Activated CD4-positive, alpha-beta T cell treated with anti-CD3 and anti-CD28 coated beads, Interleukin-2, amount 10 ng/mL, durations not matched to agents 7 days and 5 days (primary cell): ENCODE measurements at regions not wholly inside any gene's neighbourhood (a gene's known extent, or its start where the extent isn't known, plus 50 kb on each side); places are given as distances from the start of the nearest gene placed in this dataset.

Experiments used
- CTCF ChIA-PET: fragments of 350-600 bp; sonication (Branson Sonifier 250); formaldehyde crosslinking; loops from one replicate; lab custom pipeline; 2021; ENCODE audit warnings: antibody characterized with exemption; lab: Charles Lee
- POLR2A ChIA-PET: fragments of 350-600 bp; sonication (Branson Sonifier 250); formaldehyde crosslinking; loops from one replicate; lab custom pipeline; 2021; ENCODE audit warnings: antibody characterized with exemption; lab: Charles Lee
- DNase-seq: peaks from one replicate; pipeline ENCODE4 v3.0.0-alpha.2; 2020
- H3K27ac Mint-ChIP-seq: one replicate; pipeline ENCODE4 v1.8.0; 2021; ENCODE audit warnings: mild to moderate bottlenecking, moderate library complexity, mixed read lengths
- H3K27me3 Mint-ChIP-seq: one replicate; pipeline ENCODE4 v1.8.0; 2021; ENCODE audit warnings: mixed read lengths
- H3K36me3 Mint-ChIP-seq: one replicate; pipeline ENCODE4 v1.8.0; 2021; ENCODE audit warnings: low read depth, mixed read lengths
- H3K4me1 Mint-ChIP-seq: one replicate; pipeline ENCODE4 v1.8.0; 2021; ENCODE audit warnings: mixed read lengths
- H3K4me3 Mint-ChIP-seq: one replicate; pipeline ENCODE4 v1.8.0; 2021; ENCODE audit warnings: mild to moderate bottlenecking, moderate library complexity, mixed read lengths
- H3K9me3 Mint-ChIP-seq: one replicate; pipeline ENCODE4 v1.8.0; 2021; ENCODE audit warnings: mixed read lengths

DNA sequence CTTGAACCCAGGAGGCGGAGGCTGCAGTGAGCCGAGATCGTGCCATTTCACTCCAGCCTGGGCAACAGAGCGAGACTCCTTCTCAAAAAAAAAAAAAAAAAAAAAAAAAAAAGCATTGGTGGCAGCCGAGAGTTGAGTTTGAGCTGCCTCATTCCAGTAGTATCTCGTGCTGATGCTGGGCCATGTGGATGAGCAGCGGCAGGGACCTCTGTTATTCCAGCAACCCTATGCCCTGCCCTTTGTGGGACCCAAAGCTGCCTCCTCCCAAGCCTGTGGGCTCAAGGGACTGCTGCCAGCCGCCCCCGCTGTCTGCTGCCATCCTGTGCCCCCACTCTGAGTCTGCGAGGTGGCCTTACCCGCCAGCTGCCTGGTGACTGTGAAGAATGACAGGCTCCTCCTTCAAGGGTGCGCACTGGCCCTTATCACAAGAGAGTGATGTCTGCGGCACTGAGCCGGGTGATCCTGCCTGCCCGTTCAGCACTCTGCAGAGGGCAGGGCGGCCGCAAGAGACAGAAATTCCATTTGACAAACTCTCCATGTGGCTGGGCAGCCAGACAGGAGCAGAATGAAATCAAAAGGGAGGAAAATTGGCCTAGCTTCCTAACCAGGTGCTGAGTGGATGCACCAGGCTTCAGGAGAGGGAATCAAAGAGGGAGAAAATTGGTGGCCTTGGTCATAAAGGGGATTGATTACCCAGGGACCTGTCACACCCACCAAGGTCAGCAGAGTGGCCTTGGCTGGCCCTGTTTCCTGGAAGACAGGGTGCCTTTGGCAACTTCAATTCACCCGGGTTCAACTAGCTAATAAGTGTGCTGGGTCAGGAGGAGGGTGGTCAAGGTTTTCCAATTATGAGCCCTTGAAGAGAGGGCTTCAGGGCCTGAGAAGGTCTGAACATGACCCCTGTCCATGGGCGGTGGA lies 65.3 kb upstream of the ZMIZ1 start:
- CTCF ChIA-PET = interaction anchor here (1.5 to 2.2 kb wide), 2 partner anchors 11 to 19 kb away, joined by 3 to 6 read pairs; no protein-coding TSS in a partner anchor

DNA sequence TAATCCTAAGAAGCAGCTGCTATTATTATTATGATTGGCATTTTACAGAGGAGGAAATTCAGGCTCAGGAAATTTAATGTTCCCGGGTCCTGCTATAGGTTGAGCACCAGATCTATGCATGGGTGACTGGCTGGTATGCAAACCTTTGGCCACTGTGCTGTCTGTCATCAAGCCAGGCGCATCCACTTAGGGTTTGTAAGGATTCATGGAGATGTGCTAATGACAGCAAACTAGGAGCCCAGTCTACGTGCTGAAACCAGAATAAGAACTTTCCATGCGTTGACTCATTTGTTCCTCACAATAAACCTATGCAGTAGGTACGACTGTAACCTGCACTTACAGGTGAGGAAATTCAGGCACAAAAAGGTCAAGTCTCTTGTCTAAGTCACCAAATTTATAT lies 64.5 kb upstream of the ZMIZ1 start:
- no peaks in the 10 kb centered on the region for H3K36me3 Mint-ChIP-seq
- DNase-seq = no peak
- H3K9me3 Mint-ChIP-seq = no peaks in the 10 kb centered on the region
- H3K27ac Mint-ChIP-seq = no peak overlapping the region
- no peak overlapping the region for H3K4me3 Mint-ChIP-seq
- H3K4me1 Mint-ChIP-seq = peaks cover 8% of the 10 kb centered on the region
- CTCF ChIA-PET = interaction anchor here (1.5 to 2.2 kb wide), 2 partner anchors 11 to 18 kb away, joined by 3 to 6 read pairs; no protein-coding TSS in a partner anchor
- POLR2A ChIA-PET = no interaction called here
- peaks cover 3% of the 10 kb centered on the region for H3K27me3 Mint-ChIP-seq

More for the DNA sequence above, 65.3 kb upstream of the ZMIZ1 start:
- no peak overlapping the region for H3K27ac Mint-ChIP-seq
- no peak overlapping the region for H3K4me3 Mint-ChIP-seq
- H3K9me3 Mint-ChIP-seq = no peaks in the 10 kb centered on the region
- no peak for DNase-seq
- H3K4me1 Mint-ChIP-seq = peaks cover 8% of the 10 kb centered on the region
- POLR2A ChIA-PET = no interaction called here
- no peaks in the 10 kb centered on the region for H3K36me3 Mint-ChIP-seq
- H3K27me3 Mint-ChIP-seq = peaks cover 3% of the 10 kb centered on the region

DNA sequence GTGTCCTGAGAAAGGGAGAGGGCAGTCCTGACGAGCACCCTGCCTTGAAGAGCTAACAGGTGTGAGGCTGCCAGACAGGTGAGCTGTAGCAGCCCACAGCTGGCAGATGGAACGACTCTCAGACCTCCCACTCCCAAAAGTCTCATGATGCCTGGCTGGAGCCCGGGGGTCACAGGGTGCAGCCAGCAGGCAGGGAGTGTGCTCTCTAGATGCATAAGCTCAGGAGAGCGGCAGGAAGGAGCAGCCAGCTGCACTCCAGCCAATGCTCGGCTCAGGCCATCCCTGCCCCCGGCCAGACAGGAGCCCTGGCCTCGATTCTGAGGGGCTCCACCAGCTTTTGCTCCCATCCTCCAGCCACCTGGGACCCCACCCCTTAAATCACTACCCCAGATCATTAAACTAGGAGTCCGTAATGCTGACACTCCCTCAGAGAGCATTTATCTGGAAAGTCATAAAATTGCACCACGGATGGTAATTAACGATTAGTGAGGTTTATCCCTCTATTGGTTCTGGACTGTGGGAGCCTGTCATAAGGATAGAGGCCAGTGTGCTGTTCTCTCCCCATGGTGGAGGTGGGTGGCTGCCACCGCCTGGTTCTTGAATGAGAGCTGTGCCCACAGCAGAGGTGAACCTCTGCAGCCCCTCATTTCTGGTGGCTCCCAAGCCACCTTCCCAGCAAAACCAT lies 63.5 kb upstream of the ZMIZ1 start:
- no peak for DNase-seq
- ChIA-PET CTCF (interaction anchor here (1.5 to 2.2 kb wide), 2 partner anchors 10 to 17 kb away, joined by 3 to 6 read pairs; no protein-coding TSS in a partner anchor), POLR2A (no interaction called here)
- H3K27me3 Mint-ChIP-seq = peaks cover 3% of the 10 kb centered on the region
- no peak overlapping the region for H3K27ac Mint-ChIP-seq
- no peaks in the 10 kb centered on the region for H3K36me3 Mint-ChIP-seq
- H3K4me3 Mint-ChIP-seq = no peak overlapping the region
- no peaks in the 10 kb centered on the region for H3K9me3 Mint-ChIP-seq
- H3K4me1 Mint-ChIP-seq = peaks cover 8% of the 10 kb centered on the region

- Mint-ChIP-seq H3K27ac (no peak overlapping the region), H3K27me3 (no peaks in the 10 kb centered on the region), H3K36me3 (no peaks in the 10 kb centered on the region), H3K4me1 (no peaks in the 10 kb centered on the region), H3K4me3 (no peak overlapping the region), H3K9me3 (no peaks in the 10 kb centered on the region)
- CTCF ChIA-PET = no interaction called here
- no peak for DNase-seq
- POLR2A ChIA-PET = no interaction called here
These were observed 61.7 kb upstream of the ZMIZ1 start for GRCh38 chr10:79007018-79007417.

DNA sequence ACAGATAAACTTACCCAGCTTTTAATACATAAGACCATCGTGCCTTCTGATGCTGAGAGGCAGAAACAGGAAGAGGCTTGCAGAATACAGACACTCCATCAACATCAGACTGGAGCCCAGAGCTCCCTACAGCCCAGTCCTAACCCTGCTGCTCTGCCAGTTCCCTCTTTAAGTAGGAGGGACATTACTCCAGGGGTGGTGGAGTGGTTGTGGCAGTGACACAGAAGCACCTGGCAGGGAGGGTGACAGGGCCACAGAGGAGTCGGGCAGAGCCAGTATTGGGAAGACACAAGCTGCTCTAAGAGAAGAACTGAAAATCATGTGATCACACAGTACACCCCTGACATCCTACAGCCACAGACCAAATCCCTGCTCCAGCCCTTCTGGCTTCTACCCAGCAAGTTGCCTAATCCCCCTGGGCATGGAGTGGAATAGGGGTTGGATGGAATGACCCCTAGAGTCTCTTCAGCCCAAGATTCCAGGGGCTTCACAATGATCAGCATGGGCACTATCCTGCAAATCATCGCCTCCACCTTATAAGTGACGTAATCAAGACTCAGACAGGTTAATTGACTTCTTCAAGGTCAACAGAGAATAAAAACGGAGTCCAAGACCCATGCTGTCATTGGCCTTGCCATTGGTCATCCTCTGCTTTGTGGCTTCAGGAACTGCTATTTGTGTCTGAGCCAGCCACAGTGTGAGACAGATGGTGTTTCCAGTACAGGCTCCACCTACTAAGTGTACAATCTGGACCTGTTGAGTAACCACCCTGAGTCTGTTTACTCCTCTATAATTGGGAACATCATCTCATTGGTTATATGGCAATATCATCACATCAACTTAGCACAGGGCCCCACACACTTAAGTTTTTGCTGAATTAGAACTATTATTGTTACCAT lies 61.1 kb upstream of the ZMIZ1 start:
- Mint-ChIP-seq H3K4me3 (no peak overlapping the region), H3K9me3 (no peaks in the 10 kb centered on the region), H3K27me3 (no peaks in the 10 kb centered on the region), H3K27ac (no peak overlapping the region), H3K36me3 (no peaks in the 10 kb centered on the region), H3K4me1 (no peaks in the 10 kb centered on the region)
- no peak for DNase-seq
- ChIA-PET CTCF (no interaction called here), POLR2A (no interaction called here)

DNA sequence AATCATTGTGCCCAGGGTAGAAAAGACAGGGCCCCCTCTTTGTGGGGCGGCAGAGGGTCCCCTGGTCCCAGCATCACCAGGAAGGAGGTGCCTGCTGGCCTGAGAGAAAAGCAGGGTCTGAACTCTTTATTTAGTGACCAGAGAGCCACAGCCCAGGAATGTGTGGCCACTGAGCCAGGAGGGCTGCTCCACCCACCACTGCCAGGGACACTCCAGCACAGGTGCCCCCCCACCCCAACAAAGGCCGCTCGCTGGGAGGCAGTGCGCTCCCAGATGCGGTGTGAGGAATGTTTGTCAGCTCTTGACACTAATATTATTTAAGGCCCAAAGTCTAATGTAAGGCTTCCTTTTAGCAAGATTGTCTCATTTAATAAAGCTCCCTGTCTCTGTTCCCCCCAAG lies 59.6 kb upstream of the ZMIZ1 start:
- H3K4me1 Mint-ChIP-seq = no peaks in the 10 kb centered on the region
- no peak for DNase-seq
- no peaks in the 10 kb centered on the region for H3K27me3 Mint-ChIP-seq
- ChIA-PET POLR2A (no interaction called here), CTCF (no interaction called here)
- no peak overlapping the region for H3K4me3 Mint-ChIP-seq
- no peaks in the 10 kb centered on the region for H3K36me3 Mint-ChIP-seq
- H3K9me3 Mint-ChIP-seq = no peaks in the 10 kb centered on the region
- H3K27ac Mint-ChIP-seq = no peak overlapping the region

GRCh38 chr10:79012567-79012966 lies 56.2 kb upstream of the ZMIZ1 start:
- ChIA-PET POLR2A (no interaction called here), CTCF (interaction anchor here (0.7 to 1.7 kb wide), 3 partner anchors 9 to 16 kb away, joined by 3 read pairs; no protein-coding TSS in a partner anchor)
- Mint-ChIP-seq H3K4me3 (no peak overlapping the region), H3K27ac (no peak overlapping the region), H3K36me3 (no peaks in the 10 kb centered on the region), H3K9me3 (no peaks in the 10 kb centered on the region), H3K27me3 (peaks cover 2% of the 10 kb centered on the region), H3K4me1 (no peaks in the 10 kb centered on the region)
- no peak for DNase-seq

- H3K9me3 Mint-ChIP-seq = no peaks in the 10 kb centered on the region
- CTCF ChIA-PET = interaction anchor here (1.1 to 1.7 kb wide), 2 partner anchors 8 to 16 kb away, joined by 3 read pairs; no protein-coding TSS in a partner anchor
- POLR2A ChIA-PET = no interaction called here
These were observed 55.3 kb upstream of the ZMIZ1 start for GRCh38 chr10:79013406-79013987.

GRCh38 chr10:79014796-79015195 lies 54.0 kb upstream of the ZMIZ1 start:
- H3K27me3 Mint-ChIP-seq = peaks cover 2% of the 10 kb centered on the region
- POLR2A ChIA-PET = interaction anchor here (0.6 kb wide), 1 partner anchor 43 kb away, joined by 3 read pairs; no protein-coding TSS in a partner anchor
- DNase-seq = no peak
- no peak overlapping the region for H3K4me3 Mint-ChIP-seq
- CTCF ChIA-PET = interaction anchor here (1.3 to 1.9 kb wide), 4 partner anchors 10 to 30 kb away, joined by 3 to 5 read pairs (median 4); no protein-coding TSS in a partner anchor
- no peak overlapping the region for H3K27ac Mint-ChIP-seq
- no peaks in the 10 kb centered on the region for H3K4me1 Mint-ChIP-seq
- H3K9me3 Mint-ChIP-seq = no peaks in the 10 kb centered on the region
- H3K36me3 Mint-ChIP-seq = no peaks in the 10 kb centered on the region

More at GRCh38 chr10:79013406-79013987, 55.3 kb upstream of the ZMIZ1 start:
- Mint-ChIP-seq H3K4me3 (no peak overlapping the region), H3K36me3 (no peaks in the 10 kb centered on the region), H3K27me3 (peaks cover 2% of the 10 kb centered on the region), H3K27ac (no peak overlapping the region), H3K4me1 (no peaks in the 10 kb centered on the region)
- DNase-seq = no peak

- Mint-ChIP-seq H3K9me3 (no peaks in the 10 kb centered on the region), H3K4me1 (no peaks in the 10 kb centered on the region), H3K36me3 (no peaks in the 10 kb centered on the region), H3K4me3 (no peak overlapping the region), H3K27me3 (peaks cover 2% of the 10 kb centered on the region), H3K27ac (no peak overlapping the region)
- ChIA-PET POLR2A (no interaction called here), CTCF (no interaction called here)
- no peak for DNase-seq
These were observed 50.8 kb upstream of the ZMIZ1 start for GRCh38 chr10:79017882-79018520.

DNA sequence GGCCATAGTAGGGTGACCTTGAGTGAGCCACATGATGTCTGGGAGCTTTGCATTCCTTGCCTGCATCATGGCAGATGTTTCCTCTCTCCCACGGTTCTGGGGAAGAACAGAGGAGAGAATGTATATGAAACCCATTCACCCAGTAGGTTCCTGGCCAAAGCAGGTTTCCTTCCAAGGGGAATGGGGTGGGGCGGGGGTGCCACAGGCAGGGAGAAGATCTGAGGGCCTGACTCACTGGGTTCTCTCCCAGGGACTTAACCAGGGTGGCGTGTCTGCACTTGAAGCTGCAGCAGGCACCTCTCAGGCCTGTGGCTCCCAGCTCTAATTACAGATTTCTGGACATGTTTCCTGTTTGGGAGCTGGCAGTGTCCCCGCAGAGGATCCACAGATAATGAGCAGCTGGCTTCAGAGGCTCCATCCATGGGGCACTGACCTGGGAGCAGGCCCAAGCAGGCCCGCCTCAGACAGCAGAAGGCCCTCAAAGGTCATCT lies 50.2 kb upstream of the ZMIZ1 start:
- ChIA-PET POLR2A (no interaction called here), CTCF (interaction anchor here (0.7 kb wide), 1 partner anchor 20 kb away, joined by 3 read pairs; no protein-coding TSS in a partner anchor)
- no peak for DNase-seq
- Mint-ChIP-seq H3K36me3 (no peaks in the 10 kb centered on the region), H3K27me3 (peaks cover 2% of the 10 kb centered on the region), H3K4me1 (no peaks in the 10 kb centered on the region), H3K27ac (no peak overlapping the region), H3K4me3 (no peak overlapping the region), H3K9me3 (no peaks in the 10 kb centered on the region)
